ENCODE measurements at regions not wholly inside any gene's neighbourhood (a gene's known extent, or its start where the extent isn't known, plus 50 kb on each side); places are given as distances from the start of the nearest gene placed in this dataset.

DNA sequence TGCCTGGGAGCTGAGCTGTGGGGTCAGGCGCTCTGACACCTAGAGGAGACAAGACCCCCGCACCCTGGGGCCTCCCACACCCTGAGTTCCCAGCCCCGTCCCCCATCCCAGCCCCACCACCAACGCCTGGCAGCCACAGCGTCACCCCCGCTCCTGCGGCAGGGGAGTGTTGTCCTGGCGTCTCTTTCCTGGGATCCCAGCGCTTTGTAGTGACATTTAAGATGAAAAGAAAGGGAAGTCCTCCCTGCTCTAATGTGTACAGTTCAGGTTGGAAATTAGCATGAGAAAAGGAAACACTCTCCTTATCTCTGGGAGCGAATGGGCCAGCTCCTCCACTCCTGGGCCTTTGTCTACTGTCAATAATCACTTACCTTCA, 112.1 kb downstream of the FAM53A start:
- H3K36me3 Mint-ChIP-seq (ENCODE audit: low read depth), result no peaks in the 10 kb centered on the region
- intact Hi-C loops (cut with DNase I, micrococcal nuclease), result no loop called here
- no peaks in the 10 kb centered on the region for H3K4me1 Mint-ChIP-seq (ENCODE audit: low read depth)
- no peak overlapping the region for H3K27ac Mint-ChIP-seq
- no peak for DNase-seq
- H3K4me3 ChIP-seq (ENCODE audit: low read length), result no peak overlapping the region
- H3K36me3 ChIP-seq (ENCODE audit: insufficient read depth, low read length), result no peaks in the 10 kb centered on the region
- peaks cover 8% of the 10 kb centered on the region for H3K4me1 ChIP-seq (ENCODE audit: insufficient read depth, low read length)
- H3K27me3 ChIP-seq (ENCODE audit: control insufficient read depth in 1 of 2, insufficient read depth in 2 of 2, low read length in 2 of 2), result peaks cover 1 to 7% of the 10 kb centered on the region in 2 experiments
- no peaks in the 10 kb centered on the region for H3K27me3 Mint-ChIP-seq
- H3K4me3 Mint-ChIP-seq, result no peak overlapping the region
- CTCF ChIA-PET, result no interaction called here
- H3K9me3 Mint-ChIP-seq, result no peaks in the 10 kb centered on the region
- POLR2A ChIA-PET, result no interaction called here
- H3K27ac ChIP-seq (ENCODE audit: low read depth in 1 of 2, low read length in 2 of 2), result no peak overlapping the region
- no peak for ATAC-seq (ENCODE audit: poor library complexity)
- H3K9me3 ChIP-seq (ENCODE audit: control insufficient read depth in 1 of 2, insufficient read depth in 1 of 2, low read length in 2 of 2), result peaks cover 0 to under 1% of the 10 kb centered on the region in 2 experiments
- TF ChIP-seq CTCF (IDR thresholded peaks at IDR 0.05), result no peak

- ChIA-PET POLR2A (no interaction called here), CTCF (no interaction called here)
- H3K4me3 ChIP-seq (ENCODE audit: low read length), result no peak overlapping the region
- H3K27ac ChIP-seq (ENCODE audit: low read depth in 1 of 2, low read length in 2 of 2), result no peak overlapping the region
- DNase-seq (peak in 1 of 14 experiments; percentile 4), ATAC-seq (ENCODE audit: poor library complexity) (no peak)
- Mint-ChIP-seq H3K4me1 (ENCODE audit: low read depth) (no peaks in the 10 kb centered on the region), H3K36me3 (ENCODE audit: low read depth) (no peaks in the 10 kb centered on the region), H3K27me3 (no peaks in the 10 kb centered on the region), H3K27ac (no peak overlapping the region), H3K4me3 (no peak overlapping the region), H3K9me3 (no peaks in the 10 kb centered on the region)
- peaks cover 6 to 10% of the 10 kb centered on the region in 2 experiments for H3K27me3 ChIP-seq (ENCODE audit: control insufficient read depth in 1 of 2, insufficient read depth in 2 of 2, low read length in 2 of 2)
- peaks cover 13% of the 10 kb centered on the region for H3K4me1 ChIP-seq (ENCODE audit: insufficient read depth, low read length)
- H3K9me3 ChIP-seq (ENCODE audit: control insufficient read depth in 1 of 2, insufficient read depth in 1 of 2, low read length in 2 of 2), result peaks cover 0 to 4% of the 10 kb centered on the region in 2 experiments
- no peaks in the 10 kb centered on the region for H3K36me3 ChIP-seq (ENCODE audit: insufficient read depth, low read length)
- intact Hi-C loops (cut with DNase I, micrococcal nuclease), result no loop called here
- no peak for TF ChIP-seq CTCF (IDR thresholded peaks at IDR 0.05)
Observed at GRCh38 chr4:1571165-1572009, 112.7 kb downstream of the FAM53A start.

DNA sequence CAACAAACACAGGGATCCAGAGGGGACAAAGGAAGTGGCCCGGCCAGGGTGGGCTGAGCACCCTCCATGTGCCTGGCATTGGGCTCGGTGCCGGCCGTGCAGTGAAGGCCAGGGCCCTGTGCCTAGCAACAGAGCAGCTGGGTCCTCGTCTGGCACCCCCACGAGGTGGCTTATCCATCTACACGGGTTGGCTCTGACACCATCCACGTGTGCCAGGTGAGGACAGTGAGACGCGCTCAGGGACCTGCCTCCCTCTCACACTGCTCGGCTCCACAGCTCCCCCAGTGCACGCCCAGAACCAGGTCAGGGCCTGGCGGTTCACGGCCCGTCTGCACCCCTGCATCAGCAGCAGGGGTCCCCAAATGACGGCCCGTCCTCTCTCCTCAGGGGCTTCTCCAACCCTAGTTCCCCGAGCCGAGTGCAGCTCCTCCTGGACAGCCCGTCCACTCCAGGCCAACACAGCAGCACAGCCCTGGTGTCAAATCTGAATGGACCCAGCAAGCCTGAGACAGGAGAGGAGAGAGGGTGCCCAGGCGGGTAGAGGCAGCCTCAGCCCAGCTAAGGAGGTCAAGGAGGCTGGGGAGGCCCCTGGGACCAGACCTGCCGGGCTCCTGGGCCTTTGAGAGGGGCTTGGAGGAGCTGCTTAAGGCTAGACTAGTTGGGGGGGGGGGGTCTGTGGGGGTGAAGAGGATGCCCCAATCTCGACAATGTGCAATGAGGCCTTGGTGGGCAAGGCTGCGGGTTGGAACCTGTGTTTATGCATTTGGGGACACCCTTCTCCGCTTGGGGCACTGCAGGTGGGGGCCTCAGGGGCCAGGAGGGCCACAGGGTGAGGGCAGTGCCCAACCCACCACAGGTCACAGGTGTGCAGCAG, 113.6 kb downstream of the FAM53A start:
- Histone ChIP-seq H3K4me1 (ENCODE audit: insufficient read depth, low read length) (peaks cover 20% of the 10 kb centered on the region), H3K27ac (ENCODE audit: low read depth in 1 of 2, low read length in 2 of 2) (no peak overlapping the region), H3K36me3 (ENCODE audit: insufficient read depth, low read length) (no peaks in the 10 kb centered on the region), H3K9me3 (ENCODE audit: control insufficient read depth in 1 of 2, insufficient read depth in 1 of 2, low read length in 2 of 2) (peaks cover 0 to 4% of the 10 kb centered on the region in 2 experiments), H3K4me3 (ENCODE audit: low read length) (no peak overlapping the region), H3K27me3 (ENCODE audit: control insufficient read depth in 1 of 2, insufficient read depth in 2 of 2, low read length in 2 of 2) (peaks cover 7 to 13% of the 10 kb centered on the region in 2 experiments)
- Mint-ChIP-seq H3K27me3 (peaks cover 5% of the 10 kb centered on the region), H3K27ac (no peak overlapping the region), H3K36me3 (ENCODE audit: low read depth) (no peaks in the 10 kb centered on the region), H3K9me3 (no peaks in the 10 kb centered on the region), H3K4me3 (no peak overlapping the region), H3K4me1 (ENCODE audit: low read depth) (peaks cover 4% of the 10 kb centered on the region)
- TF ChIP-seq CTCF (IDR thresholded peaks at IDR 0.05), result no peak
- ChIA-PET CTCF (no interaction called here), POLR2A (interaction anchor here (0.7 kb wide), 1 partner anchor 10 kb away, joined by 3 read pairs; no protein-coding TSS in a partner anchor)
- intact Hi-C loops (cut with DNase I, micrococcal nuclease), result no loop called here
- DNase-seq (peak in 1 of 14 experiments; percentile 3), ATAC-seq (ENCODE audit: poor library complexity) (no peak)

All from CD4-positive, alpha-beta T cell (primary cell).